OCI-LY7 (cell line): ENCODE measurements at regions not wholly inside any gene's neighbourhood (a gene's known extent, or its start where the extent isn't known, plus 50 kb on each side); places are given as distances from the start of the nearest gene placed in this dataset.

ENCODE experiments used
- BruUV-seq: library from RNA; stranded (reverse); fragments of 400-500 nt; replicated peaks from 2 replicates; lab custom pipeline; 2021; lab: Mats Ljungman, UMichigan
- CTCF ChIA-PET: fragments of 300-600 bp; sonication (Branson Sonifier 250); formaldehyde crosslinking; loops from one replicate; lab custom pipeline; 2022; ENCODE audit warnings: antibody characterized with exemption; ENCODE audit not compliant: unreplicated experiment; lab: Charles Lee
- POLR2A ChIA-PET: fragments of 300-600 bp; sonication (Branson Sonifier 250); formaldehyde crosslinking; loops from one replicate; lab custom pipeline; 2022; ENCODE audit warnings: antibody characterized with exemption; lab: Charles Lee
- DNase-seq: peaks from one replicate; pipeline ENCODE4 v3.0.0-alpha.2; 2015; ENCODE audit warnings: low spot score
- H2AFZ ChIP-seq: fragments of 200-600 bp; sonication (generic), shearing (Covaris generic); 2 replicates; pipeline ENCODE4 v1.6.1; 2014; ENCODE audit warnings: mild to moderate bottlenecking, antibody characterized with exemption, low read length, moderate library complexity
- H3K27ac ChIP-seq: fragments of 200-600 bp; sonication (generic); 2 replicates; pipeline ENCODE4 v1.5.1; 2014; ENCODE audit warnings: mixed run types, low read depth, mild to moderate bottlenecking, moderate library complexity, low read length, inconsistent platforms; ENCODE audit not compliant: poor library complexity, severe bottlenecking
- H3K36me3 ChIP-seq: fragments of 200-600 bp; sonication (generic); 2 replicates; pipeline ENCODE4 v1.6.1; 2014; ENCODE audit warnings: mild to moderate bottlenecking, antibody characterized with exemption, low read length, moderate library complexity, mixed read lengths; ENCODE audit not compliant: insufficient read depth
- H3K4me1 ChIP-seq: fragments of 200-600 bp; sonication (generic); 2 replicates; pipeline ENCODE4 v1.5.1; 2014; ENCODE audit warnings: mild to moderate bottlenecking, low read length; ENCODE audit not compliant: insufficient read depth, poor library complexity, severe bottlenecking
- H3K4me2 ChIP-seq: fragments of 200-600 bp; sonication (generic); 2 replicates; pipeline ENCODE4 v1.6.1; 2014; ENCODE audit warnings: mild to moderate bottlenecking, low read length
- H3K4me3 ChIP-seq: fragments of 200-600 bp; sonication (generic); 2 replicates; pipeline ENCODE4 v1.5.1; 2014; ENCODE audit warnings: mild to moderate bottlenecking, low read depth, low read length; ENCODE audit not compliant: poor library complexity, severe bottlenecking
- H3K79me2 ChIP-seq: fragments of 200-600 bp; sonication (generic); 2 replicates; pipeline ENCODE4 v1.6.1; 2016; ENCODE audit warnings: low read depth, mild to moderate bottlenecking, low read length, moderate library complexity, mixed read lengths; ENCODE audit not compliant: insufficient read depth
- H3K9me2 ChIP-seq: fragments of 200-600 bp; sonication (generic); 2 replicates; pipeline ENCODE4 v1.6.1; 2016; ENCODE audit warnings: mild to moderate bottlenecking, low read length, mixed read lengths; ENCODE audit not compliant: insufficient read depth
- H3K9me3 ChIP-seq: fragments of 200-600 bp; sonication (generic); 2 replicates; pipeline ENCODE4 v1.6.1; 2014; ENCODE audit warnings: mild to moderate bottlenecking, mixed run types, low read length, mixed read lengths
- H4K20me1 ChIP-seq: fragments of 200-600 bp; sonication (generic); 2 replicates; pipeline ENCODE4 v1.6.1; 2014; ENCODE audit warnings: mild to moderate bottlenecking, antibody characterized with exemption, low read length, moderate library complexity, mixed read lengths; ENCODE audit not compliant: insufficient read depth
- CTCF ChIP-seq: fragments of 200-600 bp; sonication (generic); conservative IDR thresholded peaks from 2 replicates; pipeline ENCODE4 v1.5.1; 2014; ENCODE audit warnings: mild to moderate bottlenecking, antibody characterized with exemption, low read length, moderate library complexity, mixed read lengths
- EZH2phosphoT487 ChIP-seq: fragments of 200-600 bp; sonication (generic); IDR thresholded peaks from 2 replicates; pipeline ENCODE4 v1.6.1; 2018; ENCODE audit warnings: low read depth, borderline replicate concordance, mild to moderate bottlenecking, mixed run types, antibody characterized with exemption, low read length, moderate library complexity, mixed read lengths
- intact Hi-C: fragments of 100-400 bp; cut with micrococcal nuclease; formaldehyde crosslinking; loops from one replicate; pipeline ENCODE4 v1.10.0; 2022; ENCODE audit not compliant: unreplicated experiment

- POLR2A ChIA-PET: no interaction called here
- no peak overlapping the region for H3K27ac ChIP-seq
- H3K36me3 ChIP-seq: no peaks in the 10 kb centered on the region
- DNase-seq: no peak
- H3K4me2 ChIP-seq: no peak overlapping the region
- TF ChIP-seq EZH2phosphoT487 (no peak), CTCF (no peak)
- BruUV-seq: no TSS peak
- H3K4me1 ChIP-seq: no peaks in the 10 kb centered on the region
- H3K4me3 ChIP-seq: no peak overlapping the region
- H3K9me3 ChIP-seq: no peaks in the 10 kb centered on the region
- H3K9me2 ChIP-seq: no peaks in the 10 kb centered on the region
- intact Hi-C loops: no loop called here
- H2AFZ ChIP-seq: no peak overlapping the region
- CTCF ChIA-PET: no interaction called here
- no peaks in the 10 kb centered on the region for H3K79me2 ChIP-seq
- no peaks in the 10 kb centered on the region for H4K20me1 ChIP-seq
Measured at GRCh38 chr20:22260506-22260905, 323.9 kb downstream of the FOXA2 start.

GRCh38 chr20:22257912-22258311 is 326.5 kb downstream of the FOXA2 start:
- intact Hi-C loops: no loop called here
- TF ChIP-seq EZH2phosphoT487: no peak
- TF ChIP-seq CTCF: no peak

GRCh38 chr20:22248051-22248667 is 336.2 kb downstream of the FOXA2 start:
- TF ChIP-seq EZH2phosphoT487: no peak
- peak; percentile 83 for TF ChIP-seq CTCF
- DNase-seq: peak; percentile 16
- H3K9me3 ChIP-seq: no peaks in the 10 kb centered on the region
- no peaks in the 10 kb centered on the region for H3K79me2 ChIP-seq
- intact Hi-C loops: loop anchor here (5.0 to 10.0 kb wide), 2 partner anchors 441 to 533 kb away; no protein-coding TSS in a partner anchor
- no peaks in the 10 kb centered on the region for H3K4me1 ChIP-seq
- POLR2A ChIA-PET: interaction anchor here (0.8 kb wide), 1 partner anchor 35 kb away, joined by 3 read pairs; no protein-coding TSS in a partner anchor
- H3K36me3 ChIP-seq: no peaks in the 10 kb centered on the region
- no peak overlapping the region for H3K4me3 ChIP-seq
- BruUV-seq: no TSS peak
- CTCF ChIA-PET: no interaction called here
- H4K20me1 ChIP-seq: no peaks in the 10 kb centered on the region
- no peaks in the 10 kb centered on the region for H3K9me2 ChIP-seq
- H2AFZ ChIP-seq: no peak overlapping the region
- no peak overlapping the region for H3K4me2 ChIP-seq
- H3K27ac ChIP-seq: no peak overlapping the region

More at GRCh38 chr20:22257912-22258311, 326.5 kb downstream of the FOXA2 start:
- POLR2A ChIA-PET: no interaction called here
- BruUV-seq: no TSS peak
- H3K4me1 ChIP-seq: no peaks in the 10 kb centered on the region
- H3K27ac ChIP-seq: no peak overlapping the region
- H3K4me2 ChIP-seq: no peak overlapping the region
- no peaks in the 10 kb centered on the region for H3K9me2 ChIP-seq
- no peaks in the 10 kb centered on the region for H3K9me3 ChIP-seq
- CTCF ChIA-PET: no interaction called here
- no peaks in the 10 kb centered on the region for H3K79me2 ChIP-seq
- H4K20me1 ChIP-seq: no peaks in the 10 kb centered on the region
- no peak overlapping the region for H2AFZ ChIP-seq
- no peak overlapping the region for H3K4me3 ChIP-seq
- DNase-seq: no peak
- H3K36me3 ChIP-seq: no peaks in the 10 kb centered on the region
